ENCODE measurements at regions not wholly inside any gene's neighbourhood (a gene's known extent, or its start where the extent isn't known, plus 50 kb on each side); places are given as distances from the start of the nearest gene placed in this dataset.
"Not testable (repeated sequence)": the region's sequence is repeated elsewhere in the genome, so short reads cannot be mapped to it uniquely, and the experiment has no call there.

- no peak for DNase-seq (ENCODE audit: low spot score)
Observed at GRCh38 chr12:46670636-46671035, 155.2 kb downstream of the SLC38A4 start.

DNA sequence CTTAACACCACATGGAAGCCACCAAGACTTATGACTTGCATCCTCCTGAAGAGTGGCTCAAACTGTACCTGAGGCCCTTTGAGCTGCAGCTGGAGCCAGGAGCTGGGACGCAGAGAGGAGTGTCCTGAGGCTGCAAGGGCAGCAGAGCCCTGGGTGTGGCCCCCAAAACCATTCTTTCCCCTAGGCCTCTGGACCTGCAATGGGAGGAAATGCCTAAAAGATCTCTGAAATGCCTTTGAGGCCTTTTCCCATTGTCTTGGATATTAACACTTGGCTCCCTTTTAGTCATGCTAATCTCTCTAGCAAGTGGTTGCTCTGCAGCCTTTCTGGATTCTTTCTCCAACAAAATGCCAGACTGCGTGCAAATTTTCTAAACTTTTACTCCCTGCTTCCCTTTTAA, 156.1 kb downstream of the SLC38A4 start:
- no peak for DNase-seq (ENCODE audit: low spot score)

DNA sequence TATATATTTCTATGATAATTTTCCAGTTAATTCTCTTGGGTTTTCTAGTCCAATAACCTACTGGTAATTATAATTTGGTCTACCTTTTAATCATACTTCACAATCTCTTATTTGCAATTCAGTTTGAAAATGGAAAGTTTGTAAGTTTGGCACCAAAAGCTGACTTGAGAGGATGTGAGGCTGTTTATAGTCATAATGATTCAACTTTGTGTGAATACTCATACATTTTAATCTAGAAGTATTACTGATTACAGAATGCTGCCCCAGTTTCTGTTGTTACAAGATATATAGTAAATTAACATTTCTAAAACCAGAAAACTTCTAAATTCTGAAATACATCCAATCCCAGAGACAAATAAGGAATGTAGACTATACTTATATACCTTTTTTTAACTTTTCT, 158.2 kb downstream of the SLC38A4 start:
- DNase-seq (ENCODE audit: low spot score) = no peak

- no peak for DNase-seq (ENCODE audit: low spot score)
Observed at GRCh38 chr12:46664761-46665287, 161.0 kb downstream of the SLC38A4 start.

GRCh38 chr12:46663318-46663717, 162.5 kb downstream of the SLC38A4 start:
- no peak for DNase-seq (ENCODE audit: low spot score)

DNA sequence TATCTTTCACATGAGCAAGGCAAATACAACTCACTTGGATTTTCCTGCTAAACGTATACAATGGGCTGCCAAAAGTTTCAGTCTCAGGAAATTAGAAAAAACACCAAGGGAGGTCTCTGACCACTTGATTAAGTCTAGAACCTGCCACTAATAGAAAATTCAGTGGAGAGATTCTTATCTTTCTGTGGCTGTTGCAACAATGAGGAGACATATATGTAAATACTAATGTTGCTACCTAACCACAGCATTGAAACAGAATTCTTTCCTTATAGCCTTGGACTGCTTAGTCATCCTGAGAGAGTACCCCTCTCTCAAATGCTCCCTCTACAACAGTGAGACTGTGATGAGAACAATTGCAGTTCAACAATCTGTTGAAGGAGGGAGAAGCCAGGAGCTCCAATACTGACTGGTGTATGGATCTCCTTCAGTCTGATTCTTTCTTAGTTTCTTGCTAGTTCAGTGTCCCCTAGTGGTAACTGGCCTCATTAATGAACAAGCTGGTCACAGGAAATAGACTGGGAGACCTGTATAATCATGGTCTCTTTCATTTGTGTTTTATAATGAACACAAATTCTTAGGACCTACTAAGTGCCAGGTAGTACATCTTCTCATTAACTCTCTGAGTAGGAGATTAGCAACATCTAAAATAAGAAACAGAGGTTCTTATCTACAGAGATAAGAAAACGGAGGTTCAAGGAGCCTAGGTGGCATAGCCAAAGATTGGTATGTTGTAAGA, 164.5 kb downstream of the SLC38A4 start:
- DNase-seq (ENCODE audit: low spot score) = no peak

DNA sequence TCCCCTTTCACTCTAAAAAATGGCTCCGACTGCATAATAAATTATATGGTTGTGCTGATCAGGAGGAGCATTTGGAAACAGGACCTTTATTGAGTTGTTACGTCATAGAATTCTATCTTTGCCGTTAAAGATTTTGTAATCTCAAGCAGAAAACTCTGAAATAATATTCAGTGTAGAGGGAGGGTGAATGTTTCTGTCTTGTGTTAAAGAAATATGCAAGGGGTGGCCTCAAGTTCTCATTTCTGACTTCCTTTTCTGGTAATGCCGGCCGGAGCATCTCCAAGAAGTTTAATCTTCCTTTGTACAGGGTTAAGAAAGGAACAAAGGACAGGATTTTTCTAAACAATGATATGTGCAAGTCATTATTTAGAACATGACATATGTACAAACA, 165.1 kb downstream of the SLC38A4 start:
- no peak for DNase-seq (ENCODE audit: low spot score)

- DNase-seq (ENCODE audit: low spot score) = no peak
Observed at GRCh38 chr12:46660276-46660675, 165.5 kb downstream of the SLC38A4 start.

- no peak for DNase-seq (ENCODE audit: low spot score)
Observed at GRCh38 chr12:46659824-46660223, 166.0 kb downstream of the SLC38A4 start.

- no peak for DNase-seq (ENCODE audit: low spot score)
Observed at GRCh38 chr12:46659032-46659650, 166.7 kb downstream of the SLC38A4 start.

- no peak for DNase-seq (ENCODE audit: low spot score)
Observed at GRCh38 chr12:46657453-46658411, 168.1 kb downstream of the SLC38A4 start.

DNA sequence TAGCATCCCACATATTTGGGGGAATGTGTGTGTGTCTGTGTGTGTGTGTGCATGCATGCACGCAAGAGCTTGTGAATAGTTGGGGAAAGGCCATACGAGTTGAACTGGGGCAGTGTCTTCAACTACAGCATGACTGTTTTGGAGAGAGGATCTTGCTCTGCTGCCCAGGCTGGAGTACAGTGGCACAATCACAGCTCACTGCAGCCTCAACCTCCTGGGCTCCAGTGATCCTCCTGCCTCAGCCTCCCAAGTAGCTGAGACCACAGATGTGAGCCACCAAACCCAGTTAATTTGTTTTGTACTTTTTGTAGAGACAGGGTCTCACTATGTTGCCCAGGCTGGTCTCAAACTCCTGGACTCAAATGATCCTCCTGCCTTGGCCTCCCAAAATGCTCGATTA, 169.8 kb downstream of the SLC38A4 start:
- not testable (repeated sequence) for DNase-seq (ENCODE audit: low spot score)

GRCh38 chr12:46653311-46653710, 172.5 kb downstream of the SLC38A4 start:
- no peak for DNase-seq (ENCODE audit: low spot score)

GRCh38 chr12:46652692-46653091, 173.1 kb downstream of the SLC38A4 start:
- no peak for DNase-seq (ENCODE audit: low spot score)

- DNase-seq (ENCODE audit: low spot score) = no peak
Observed at GRCh38 chr12:46650688-46651087, 175.1 kb downstream of the SLC38A4 start.

DNA sequence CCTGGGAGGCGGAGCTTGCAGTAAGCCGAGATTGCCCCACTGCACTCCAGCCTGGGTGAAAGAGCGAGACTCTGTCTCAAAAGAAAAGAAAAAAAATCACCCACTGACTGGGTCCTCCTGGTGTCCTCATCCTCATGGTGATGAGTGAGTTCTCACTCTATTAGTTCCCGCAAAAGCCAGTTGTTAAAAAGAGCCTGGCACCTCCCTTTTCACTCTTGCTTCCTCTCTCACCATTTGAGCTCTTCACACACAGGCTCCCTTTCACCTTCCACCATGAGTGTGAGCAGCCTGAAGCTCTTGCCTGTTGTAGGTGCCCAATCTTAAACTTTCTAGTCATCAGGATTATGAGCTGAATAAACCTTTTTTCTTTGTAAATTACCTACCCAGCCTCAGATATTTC, 176.4 kb downstream of the SLC38A4 start:
- no peak for DNase-seq (ENCODE audit: low spot score)

- DNase-seq (ENCODE audit: low spot score) = no peak
Observed at GRCh38 chr12:46647034-46647433, 178.8 kb downstream of the SLC38A4 start.

- not testable (repeated sequence) for DNase-seq (ENCODE audit: low spot score)
Observed at GRCh38 chr12:46641649-46642048, 184.1 kb downstream of the SLC38A4 start.

GRCh38 chr12:46635818-46636217, 190.0 kb downstream of the SLC38A4 start:
- DNase-seq (ENCODE audit: low spot score) = no peak

DNA sequence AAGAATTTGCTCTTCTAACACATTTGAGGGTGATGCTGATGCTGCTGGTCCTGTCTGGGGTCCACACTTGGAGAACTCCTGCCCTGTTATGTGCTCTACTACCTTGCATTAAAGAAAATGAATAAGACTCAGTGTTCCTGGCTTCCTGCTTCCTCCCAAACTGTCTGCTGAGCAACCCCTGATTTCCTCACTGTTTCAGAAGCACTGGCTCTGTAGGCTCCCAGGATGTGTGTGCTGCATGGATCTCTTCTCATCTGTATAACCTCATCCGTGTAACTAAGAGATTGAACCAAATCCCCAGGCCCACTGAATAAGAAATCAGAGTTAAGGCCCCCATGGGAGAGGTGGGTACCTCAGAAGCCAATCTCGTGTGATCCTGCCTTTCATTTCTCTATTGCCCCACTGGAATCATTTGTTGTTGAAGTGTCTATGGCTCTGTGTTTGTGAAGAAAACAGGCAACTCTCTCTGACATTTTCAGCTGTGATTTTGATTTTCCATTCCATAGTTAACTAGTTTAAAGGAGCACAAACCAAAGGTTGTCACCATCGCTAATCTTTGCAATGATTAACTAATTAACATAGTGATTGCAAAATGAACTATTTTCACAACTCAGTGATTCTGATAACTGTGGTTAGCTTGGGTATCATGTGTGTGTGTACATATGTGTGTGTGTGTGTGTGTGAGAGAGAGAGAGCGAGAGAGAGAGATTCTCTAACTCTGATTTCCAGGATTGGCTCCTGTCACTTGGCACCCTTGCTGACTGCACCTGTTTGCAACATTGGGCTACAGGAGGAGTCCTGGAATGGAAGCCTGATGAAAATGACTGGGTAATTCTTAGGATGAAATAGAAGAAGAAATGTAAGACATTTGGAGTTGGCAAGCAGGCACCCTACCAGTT, 196.2 kb downstream of the SLC38A4 start:
- no peak for DNase-seq (ENCODE audit: low spot score)

DNA sequence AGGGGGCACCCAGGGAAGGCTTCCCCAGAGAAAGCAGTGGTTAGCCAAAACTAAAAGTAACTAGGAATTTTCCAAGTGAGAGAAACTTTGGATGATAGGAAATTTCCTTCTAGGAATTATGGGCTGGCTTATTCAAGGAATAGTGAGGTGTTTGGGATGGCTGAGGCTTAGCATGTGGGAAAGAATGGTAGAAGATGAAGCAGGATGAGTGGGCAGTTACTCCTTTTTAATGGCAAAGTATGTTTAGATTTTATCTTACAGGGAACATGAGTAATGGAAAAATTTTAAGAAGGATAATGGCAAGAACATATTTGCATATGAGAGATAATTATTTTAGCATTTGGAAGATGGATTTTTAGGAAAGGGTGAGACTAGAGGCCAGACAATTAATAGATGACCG, 197.6 kb downstream of the SLC38A4 start:
- no peak for DNase-seq (ENCODE audit: low spot score)

Measured in mesenteric fat pad (tissue), 1 donor.